Panc1 (cell line): ENCODE measurements at regions not wholly inside any gene's neighbourhood (a gene's known extent, or its start where the extent isn't known, plus 50 kb on each side); places are given as distances from the start of the nearest gene placed in this dataset.

ENCODE experiments used
- ATAC-seq: fragments of 200-7000 bp; cut with Tn5 transposase; 2 replicates; pipeline ENCODE4 v1.9.1; 2020; ENCODE audit warnings: mild to moderate bottlenecking, moderate library complexity
- BruUV-seq: library from RNA; stranded (reverse); fragments of 400-500 nt; replicated peaks from 2 replicates; lab custom pipeline; 2021; lab: Mats Ljungman, UMichigan
- CTCF ChIA-PET: fragments of 300-600 bp; sonication (Branson Sonifier 250); formaldehyde crosslinking; loops from one replicate; lab custom pipeline; 2022; ENCODE audit warnings: antibody characterized with exemption; lab: Charles Lee
- POLR2A ChIA-PET: fragments of 300-600 bp; sonication (Branson Sonifier 250); formaldehyde crosslinking; loops from one replicate; lab custom pipeline; 2022; ENCODE audit warnings: antibody characterized with exemption; lab: Charles Lee
- DNase-seq: peaks from one replicate; pipeline ENCODE4 v3.0.0-alpha.2; 2010; ENCODE audit warnings: low read depth, low spot score
- H3K27ac ChIP-seq: 2 replicates; pipeline ENCODE4 v1.5.1; 2011; ENCODE audit warnings: mild to moderate bottlenecking, low read length, inconsistent platforms
- H3K27me3 ChIP-seq: fragments of 200-500 bp; sonication (Bioruptor generic); 2 replicates; pipeline ENCODE4 v1.6.0; 2014; ENCODE audit warnings: low read length, inconsistent platforms; ENCODE audit not compliant: control insufficient read depth, insufficient read depth
- H3K36me3 ChIP-seq: fragments of 200-500 bp; sonication (Bioruptor generic); 2 replicates; pipeline ENCODE4 v1.5.1; 2014; ENCODE audit warnings: inconsistent platforms, mild to moderate bottlenecking, low read length, moderate library complexity; ENCODE audit not compliant: control insufficient read depth, insufficient read depth
- H3K4me1 ChIP-seq: 2 replicates; pipeline ENCODE4 v1.5.1; 2011; ENCODE audit warnings: inconsistent platforms, mild to moderate bottlenecking, low read length, moderate library complexity; ENCODE audit not compliant: control insufficient read depth, insufficient read depth
- H3K4me3 ChIP-seq, 2 experiments: 2 replicates each; pipeline ENCODE4 v1.5.1; 2011 to 2012; ENCODE audit warnings: low read depth in 2 of 2, low read length in 2 of 2, mild to moderate bottlenecking in 2 of 2, inconsistent platforms in 1 of 2, moderate library complexity in 1 of 2
- H3K9me3 ChIP-seq: fragments of 200-500 bp; sonication (Bioruptor generic); 2 replicates; pipeline ENCODE4 v1.5.1; 2014; ENCODE audit warnings: low read depth, mild to moderate bottlenecking, inconsistent platforms, low read length, moderate library complexity; ENCODE audit not compliant: control insufficient read depth, insufficient read depth
- CTCF ChIP-seq: fragments of 450-650 bp; IDR thresholded peaks from 2 replicates; pipeline ENCODE4 v1.5.1; 2017; ENCODE audit warnings: mild to moderate bottlenecking
- POLR2AphosphoS5 ChIP-seq: IDR thresholded peaks from 2 replicates; pipeline ENCODE4 v1.6.1; 2012; ENCODE audit warnings: mild to moderate bottlenecking, low read depth, low read length, moderate library complexity
- REST ChIP-seq, 2 experiments: IDR thresholded peaks; 2 replicates each; pipeline ENCODE4 v1.6.1; 2011 to 2012; ENCODE audit warnings: low read depth in 2 of 2, control low read depth in 1 of 2, low read length in 1 of 2, mild to moderate bottlenecking in 1 of 2, moderate library complexity in 1 of 2; ENCODE audit not compliant: insufficient read depth in 1 of 2
- SIN3A ChIP-seq: IDR thresholded peaks from 2 replicates; pipeline ENCODE4 v1.6.1; 2012; ENCODE audit warnings: low read depth, mild to moderate bottlenecking, low read length, moderate library complexity, borderline replicate concordance; ENCODE audit not compliant: insufficient read depth
- TCF7L2 ChIP-seq: IDR thresholded peaks from 2 replicates; pipeline ENCODE4 v1.6.1; 2011; ENCODE audit warnings: mild to moderate bottlenecking, low read depth, low read length, inconsistent platforms
- in situ Hi-C: cut with HindIII; loops from 2 replicates; pipeline ENCODE4 v1.10.0; 2016; ENCODE audit warnings: low sequenced_read_pairs, low pct_unique_long_range_greater_than_20kb
- intact Hi-C: fragments of 100-400 bp; cut with micrococcal nuclease; formaldehyde crosslinking; loops from one replicate; pipeline ENCODE4 v1.10.0; 2022; ENCODE audit not compliant: unreplicated experiment

- no peaks in the 10 kb centered on the region; the same call in 1 of the 2 replicates for H3K9me3 ChIP-seq
- no peak for DNase-seq
- H3K27me3 ChIP-seq: no peaks in the 10 kb centered on the region
- H3K36me3 ChIP-seq: no peaks in the 10 kb centered on the region
- in situ Hi-C loops: no loop called here
- ChIA-PET POLR2A (no interaction called here), CTCF (no interaction called here)
- H3K4me1 ChIP-seq: no peaks in the 10 kb centered on the region
- no TSS peak for BruUV-seq
- no peak for ATAC-seq
- TF ChIP-seq POLR2AphosphoS5 (no peak), CTCF (no peak), REST (IDR thresholded peaks at IDR 0.05; ENCODE audit: insufficient read depth in 1 of 2, low read depth in 2 of 2, low read length in 1 of 2) (no peak), SIN3A (no peak), TCF7L2 (no peak)
- H3K27ac ChIP-seq: no peak overlapping the region
- intact Hi-C loops: no loop called here
- H3K4me3 ChIP-seq: no peak overlapping the region
Observed at GRCh38 chr13:83248751-83249150, 633.5 kb downstream of the SLITRK1 start.

- TF ChIP-seq TCF7L2 (no peak), POLR2AphosphoS5 (no peak), REST (IDR thresholded peaks at IDR 0.05; ENCODE audit: insufficient read depth in 1 of 2, low read depth in 2 of 2, low read length in 1 of 2) (no peak), CTCF (no peak), SIN3A (no peak)
- BruUV-seq: no TSS peak
- DNase-seq: no peak
- ATAC-seq: no peak
- ChIA-PET POLR2A (no interaction called here), CTCF (no interaction called here)
- no peak overlapping the region for H3K27ac ChIP-seq
- intact Hi-C loops (no loop called here), in situ Hi-C loops (no loop called here)
- no peaks in the 10 kb centered on the region for H3K4me1 ChIP-seq
- H3K36me3 ChIP-seq: no peaks in the 10 kb centered on the region
- no peak overlapping the region for H3K4me3 ChIP-seq
- no peaks in the 10 kb centered on the region for H3K27me3 ChIP-seq
- no peaks in the 10 kb centered on the region for H3K9me3 ChIP-seq
Observed at GRCh38 chr13:83232626-83233025, 649.6 kb downstream of the SLITRK1 start.
